OCI-LY7 (cell line): ENCODE measurements at regions not wholly inside any gene's neighbourhood (a gene's known extent, or its start where the extent isn't known, plus 50 kb on each side); places are given as distances from the start of the nearest gene placed in this dataset.

Experiments used
- EZH2phosphoT487 ChIP-seq: fragments of 200-600 bp; sonication (generic); IDR thresholded peaks from 2 replicates; pipeline ENCODE4 v1.6.1; 2018; ENCODE audit warnings: low read depth, borderline replicate concordance, mild to moderate bottlenecking, mixed run types, antibody characterized with exemption, low read length, moderate library complexity, mixed read lengths
- TF ChIP-seq, protein P1 (sequence below): fragments of 200-600 bp; sonication (generic); conservative IDR thresholded peaks from 2 replicates; pipeline ENCODE4 v1.5.1; 2014; ENCODE audit warnings: mild to moderate bottlenecking, antibody characterized with exemption, low read length, moderate library complexity, mixed read lengths

DNA sequence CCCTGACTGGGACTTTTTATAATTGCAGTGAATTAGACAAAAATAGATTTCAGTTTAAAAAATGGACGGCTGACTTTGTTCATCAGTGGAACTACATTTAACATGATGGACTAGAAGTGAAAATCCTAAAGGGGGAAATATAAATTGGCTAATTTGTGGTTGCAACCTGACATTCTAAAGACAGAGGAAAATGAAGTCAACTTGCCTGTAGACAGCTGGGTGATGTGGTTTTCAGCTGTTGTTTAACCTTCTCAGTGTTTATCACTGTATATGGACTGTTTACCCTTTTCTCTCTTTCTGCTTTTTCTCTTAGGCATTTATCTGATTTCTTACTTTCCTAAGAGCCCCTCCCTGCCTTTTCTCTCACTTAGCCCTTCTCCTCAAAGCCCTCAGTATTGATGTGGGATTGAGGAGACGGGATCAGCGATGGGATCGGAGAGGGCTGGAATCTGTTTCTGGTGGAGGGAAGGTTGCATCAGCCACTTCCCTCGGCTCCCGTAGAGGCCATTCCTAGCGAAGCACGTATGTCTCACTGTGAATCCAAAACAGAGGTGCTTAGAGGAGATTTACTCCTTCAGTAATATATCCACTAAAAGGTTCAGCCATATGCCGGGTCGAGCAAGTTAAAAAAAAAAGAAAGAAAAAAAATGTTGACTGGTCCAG, 109.0 kb upstream of the KLF6 start:
- TF ChIP-seq, protein P1, sequence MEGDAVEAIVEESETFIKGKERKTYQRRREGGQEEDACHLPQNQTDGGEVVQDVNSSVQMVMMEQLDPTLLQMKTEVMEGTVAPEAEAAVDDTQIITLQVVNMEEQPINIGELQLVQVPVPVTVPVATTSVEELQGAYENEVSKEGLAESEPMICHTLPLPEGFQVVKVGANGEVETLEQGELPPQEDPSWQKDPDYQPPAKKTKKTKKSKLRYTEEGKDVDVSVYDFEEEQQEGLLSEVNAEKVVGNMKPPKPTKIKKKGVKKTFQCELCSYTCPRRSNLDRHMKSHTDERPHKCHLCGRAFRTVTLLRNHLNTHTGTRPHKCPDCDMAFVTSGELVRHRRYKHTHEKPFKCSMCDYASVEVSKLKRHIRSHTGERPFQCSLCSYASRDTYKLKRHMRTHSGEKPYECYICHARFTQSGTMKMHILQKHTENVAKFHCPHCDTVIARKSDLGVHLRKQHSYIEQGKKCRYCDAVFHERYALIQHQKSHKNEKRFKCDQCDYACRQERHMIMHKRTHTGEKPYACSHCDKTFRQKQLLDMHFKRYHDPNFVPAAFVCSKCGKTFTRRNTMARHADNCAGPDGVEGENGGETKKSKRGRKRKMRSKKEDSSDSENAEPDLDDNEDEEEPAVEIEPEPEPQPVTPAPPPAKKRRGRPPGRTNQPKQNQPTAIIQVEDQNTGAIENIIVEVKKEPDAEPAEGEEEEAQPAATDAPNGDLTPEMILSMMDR, result no peak
- TF ChIP-seq EZH2phosphoT487, result no peak
